GM12878 (cell line): ENCODE measurements at regions not wholly inside any gene's neighbourhood (a gene's known extent, or its start where the extent isn't known, plus 50 kb on each side); places are given as distances from the start of the nearest gene placed in this dataset.

Experiments used
- ATAC-seq: fragments of 200-7000 bp; cut with Tn5 transposase; 3 replicates; pipeline ENCODE4 v1.9.1; 2020; ENCODE audit warnings: mild to moderate bottlenecking, moderate library complexity
- BruUV-seq: library from RNA; stranded (reverse); fragments of 400-500 nt; replicated peaks from 2 replicates; lab custom pipeline; 2021; lab: Mats Ljungman, UMichigan
- CTCF ChIA-PET: fragments of 300-600 bp; sonication (Branson Sonifier 250); formaldehyde crosslinking; extraction: SDS; loops from one replicate; lab custom pipeline; 2021; ENCODE audit warnings: inconsistent platforms; lab: Yijun Ruan, JAX
- POLR2A ChIA-PET: fragments of 350-600 bp; formaldehyde crosslinking; extraction: SDS; loops from one replicate; lab custom pipeline; 2021; ENCODE audit warnings: inconsistent platforms; lab: Charles Lee
- RAD21 ChIA-PET: fragments of 300-600 bp; sonication (Branson Sonifier 250); formaldehyde crosslinking; loops from one replicate; lab custom pipeline; 2023; ENCODE audit warnings: antibody characterized with exemption; ENCODE audit not compliant: unreplicated experiment; lab: Charles Lee
- SMC1A ChIA-PET: fragments of 300-600 bp; sonication (Branson Sonifier 250); formaldehyde crosslinking; loops from one replicate; lab custom pipeline; 2023; ENCODE audit not compliant: unreplicated experiment, uncharacterized antibody; lab: Charles Lee
- DNase-seq: peaks from one replicate; pipeline ENCODE4 v3.0.0-alpha.2; 2011; ENCODE audit warnings: low read depth, low spot score
- FAIRE-seq: peaks from 3 replicates; lab custom pipeline; 2011; peaks lifted over from hg19 to GRCh38; lab: Jason Lieb, UNC
- H2AFZ ChIP-seq: 2 replicates; pipeline ENCODE4 v1.6.0; 2011; ENCODE audit warnings: low read depth, low read length, control low read depth; ENCODE audit not compliant: control insufficient read depth
- H3K27ac ChIP-seq: 2 replicates; pipeline ENCODE4 v1.5.1; 2011; ENCODE audit warnings: control low read depth; ENCODE audit not compliant: control insufficient read depth, insufficient read depth
- H3K27me3 ChIP-seq, 2 experiments: replicated peaks in 1 of 2; 2 replicates each; pipeline versions ENCODE4 v1.6.0 to v1.6.1; 2011; ENCODE audit warnings: low read length in 1 of 2; ENCODE audit not compliant: control insufficient read depth in 2 of 2, insufficient read depth in 2 of 2
- H3K36me3 ChIP-seq, 2 experiments: 2 replicates each; pipeline ENCODE4 v1.5.1; 2011; ENCODE audit warnings: low read length in 1 of 2; ENCODE audit not compliant: control insufficient read depth in 2 of 2, insufficient read depth in 2 of 2
- H3K4me1 ChIP-seq: 2 replicates; pipeline ENCODE4 v1.6.1; 2011; ENCODE audit warnings: mild to moderate bottlenecking, low read length, moderate library complexity, mixed read lengths; ENCODE audit not compliant: control insufficient read depth, insufficient read depth
- H3K4me2 ChIP-seq: 2 replicates; pipeline ENCODE4 v1.6.0; 2011; ENCODE audit warnings: control low read depth; ENCODE audit not compliant: control insufficient read depth, insufficient read depth
- H3K4me3 ChIP-seq: fragments of 200-600 bp; sonication (generic); 2 replicates; pipeline ENCODE4 v1.5.1; 2016
- H3K79me2 ChIP-seq: 2 replicates; pipeline ENCODE4 v1.6.0; 2011; ENCODE audit warnings: low read length; ENCODE audit not compliant: control insufficient read depth, insufficient read depth
- H3K9ac ChIP-seq: 2 replicates; pipeline ENCODE4 v1.8.0; 2011; ENCODE audit warnings: low read length, control low read depth, mixed read lengths; ENCODE audit not compliant: control insufficient read depth, insufficient read depth
- H3K9me3 ChIP-seq: replicated peaks from 3 replicates; pipeline ENCODE4 v1.5.1; 2011; ENCODE audit warnings: mild to moderate bottlenecking, low read length; ENCODE audit not compliant: control insufficient read depth, insufficient read depth
- H4K20me1 ChIP-seq: 2 replicates; pipeline ENCODE4 v1.6.0; 2011; ENCODE audit not compliant: control insufficient read depth, insufficient read depth
- GABPA ChIP-seq: IDR thresholded peaks from 2 replicates; pipeline ENCODE4 v1.6.1; 2014; ENCODE audit warnings: antibody characterized with exemption, low read depth, mild to moderate bottlenecking, inconsistent platforms
- SMC3 ChIP-seq: IDR thresholded peaks from 2 replicates; pipeline ENCODE4 v1.6.1; 2011; ENCODE audit warnings: low read length, improper control_type of control experiment, borderline replicate concordance
- SPI1 ChIP-seq: IDR thresholded peaks from 2 replicates; pipeline ENCODE4 v1.6.1; 2011; ENCODE audit warnings: low read depth, mild to moderate bottlenecking, low read length, moderate library complexity, borderline replicate concordance; ENCODE audit not compliant: insufficient read depth
- ZSCAN29 ChIP-seq: fragments of 450-650 bp; IDR thresholded peaks from 2 replicates; pipeline ENCODE4 v1.6.1; 2017; ENCODE audit warnings: mild to moderate bottlenecking, moderate library complexity
- WGBS: methylation state at CpG from one replicate; pipeline ENCODE4 v1.1.6; 2016; ENCODE audit warnings: low lambda C conversion rate; ENCODE audit not compliant: insufficient replicate concordance, insufficient coverage; ENCODE audit errors: missing lambda C conversion rate; 5-methylcytosine and 5-hydroxymethylcytosine counted together
- in situ Hi-C: fragments of 300-500 bp; cut with MboI; formaldehyde crosslinking; loops from 9 replicates; pipeline ENCODE4 v1.14.3; 2018; ENCODE audit warnings: mixed read lengths
- intact Hi-C: fragments of 100-400 bp; cut with micrococcal nuclease; formaldehyde crosslinking; loops from one replicate; pipeline ENCODE4 v1.14.2; 2022; ENCODE audit not compliant: unreplicated experiment

GRCh38 chr15:39447346-39447745 lies 133.5 kb upstream of the THBS1 start:
- ChIA-PET SMC1A (no interaction called here), RAD21 (no interaction called here), CTCF (no interaction called here), POLR2A (no interaction called here)
- intact Hi-C loops (no loop called here), in situ Hi-C loops (no loop called here)
- no peak overlapping the region for H3K27ac ChIP-seq
- H3K36me3 ChIP-seq, result no peaks in the 10 kb centered on the region
- no peak overlapping the region for H3K4me2 ChIP-seq
- ATAC-seq (no peak), FAIRE-seq (no peak), DNase-seq (no peak)
- H4K20me1 ChIP-seq, result no peaks in the 10 kb centered on the region
- WGBS, result 69% methylated on average over 2 of the region's 2 CpGs
- no peak overlapping the region for H3K4me3 ChIP-seq
- no peak overlapping the region for H2AFZ ChIP-seq
- H3K9me3 ChIP-seq, result no peaks in the 10 kb centered on the region
- no peak overlapping the region for H3K9ac ChIP-seq
- H3K79me2 ChIP-seq, result no peaks in the 10 kb centered on the region
- no peaks in the 10 kb centered on the region for H3K27me3 ChIP-seq
- no peak for TF ChIP-seq GABPA
- no peaks in the 10 kb centered on the region for H3K4me1 ChIP-seq
- no TSS peak for BruUV-seq

GRCh38 chr15:39447881-39448280 lies 133.0 kb upstream of the THBS1 start:
- Histone ChIP-seq H3K9ac (no peak overlapping the region), H3K4me3 (no peak overlapping the region), H3K4me1 (no peaks in the 10 kb centered on the region), H2AFZ (no peak overlapping the region), H3K27me3 (no peaks in the 10 kb centered on the region), H3K36me3 (no peaks in the 10 kb centered on the region), H3K4me2 (no peak overlapping the region), H4K20me1 (no peaks in the 10 kb centered on the region), H3K9me3 (no peaks in the 10 kb centered on the region), H3K79me2 (no peaks in the 10 kb centered on the region), H3K27ac (no peak overlapping the region)
- TF ChIP-seq SMC3 (0 out of 2 replicates have a peak, but pooled peaks have one; percentile 9), ZSCAN29 (no peak), SPI1 (peak; percentile 65; the same call in 1 of the 2 replicates)
- ATAC-seq (no peak), DNase-seq (no peak), FAIRE-seq (no peak)
- SMC1A ChIA-PET, result no interaction called here
- CTCF ChIA-PET, result no interaction called here
- POLR2A ChIA-PET, result no interaction called here
- intact Hi-C loops (no loop called here), in situ Hi-C loops (no loop called here)
- 59% methylated on average over 4 of the region's 4 CpGs for WGBS
- no TSS peak for BruUV-seq
- RAD21 ChIA-PET, result no interaction called here
